ENCODE measurements at regions not wholly inside any gene's neighbourhood (a gene's known extent, or its start where the extent isn't known, plus 50 kb on each side); places are given as distances from the start of the nearest gene placed in this dataset.

GRCh38 chr16:9270941-9271340 is 179.5 kb downstream of the HAPSTR1 start:
- TF ChIP-seq CTCF (IDR thresholded peaks at IDR 0.05; ENCODE audit: low read length), result no peak
- no peak for TF ChIP-seq EZH2 (optimal IDR thresholded peaks at IDR 0.05; ENCODE audit: low read depth, low read length)
